HG02678 (cell line): ENCODE measurements at regions not wholly inside any gene's neighbourhood (a gene's known extent, or its start where the extent isn't known, plus 50 kb on each side); places are given as distances from the start of the nearest gene placed in this dataset.

ENCODE experiments used
- ATAC-seq: cut with Tn5 transposase; IDR thresholded peaks from one replicate; pipeline ENCODE4 v1.9.1; 2021; ENCODE audit warnings: mild to moderate bottlenecking, moderate library complexity; ENCODE audit not compliant: unreplicated experiment

DNA sequence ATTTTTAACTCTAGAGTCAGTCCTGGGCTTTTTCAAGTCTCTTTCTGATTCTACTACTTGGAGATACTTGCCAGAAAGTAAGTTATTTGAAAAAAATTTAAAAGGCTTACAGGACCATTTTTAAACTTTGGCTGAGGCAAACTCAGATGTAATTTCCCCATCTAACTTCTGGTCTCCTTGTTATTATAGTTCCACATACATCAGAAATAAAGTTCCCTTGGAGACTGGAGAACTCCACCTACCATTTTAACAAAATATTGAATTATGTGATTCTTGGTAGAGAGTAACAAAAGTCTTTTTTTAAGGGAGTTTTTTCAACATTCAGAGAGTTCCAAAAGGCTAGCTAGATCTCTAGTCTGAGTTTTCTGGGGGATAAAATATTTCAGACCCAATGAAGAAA, 56.3 kb upstream of the SNX2 start:
- no peak for ATAC-seq

DNA sequence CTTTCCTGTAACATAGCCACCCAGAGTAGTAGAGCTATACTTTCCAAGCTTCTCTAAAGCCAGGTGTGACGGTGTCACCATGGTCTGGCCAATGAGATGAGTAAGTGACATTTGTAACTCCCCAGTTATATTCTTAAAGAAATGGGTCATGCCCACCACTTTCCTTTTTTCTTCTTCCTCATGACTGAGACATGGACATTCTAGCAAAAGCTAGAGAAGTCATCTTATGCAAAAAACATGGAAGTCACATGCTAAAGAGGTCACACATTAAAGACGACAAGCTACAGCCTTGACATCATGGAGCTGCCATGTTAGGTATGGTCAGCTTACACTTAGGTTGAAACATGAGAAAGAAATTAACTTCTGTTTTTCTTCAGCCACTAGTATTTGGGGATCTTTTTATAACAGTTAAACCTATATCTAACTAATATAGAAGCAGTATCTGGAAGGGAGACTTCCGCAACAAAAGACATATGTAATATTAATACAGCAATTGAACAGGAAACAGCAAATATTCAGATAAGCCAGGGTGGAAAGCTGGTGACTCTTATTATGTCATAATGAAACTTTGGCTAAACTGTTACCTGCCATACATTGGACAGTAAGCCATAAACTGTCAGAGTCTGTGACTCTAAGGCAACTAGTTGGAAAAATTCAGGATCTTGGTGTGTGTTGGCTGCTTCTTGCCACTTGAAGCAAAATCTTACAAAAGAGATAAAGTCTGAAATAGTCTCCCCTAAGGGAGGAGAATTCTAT, 54.7 kb upstream of the SNX2 start:
- no peak for ATAC-seq

DNA sequence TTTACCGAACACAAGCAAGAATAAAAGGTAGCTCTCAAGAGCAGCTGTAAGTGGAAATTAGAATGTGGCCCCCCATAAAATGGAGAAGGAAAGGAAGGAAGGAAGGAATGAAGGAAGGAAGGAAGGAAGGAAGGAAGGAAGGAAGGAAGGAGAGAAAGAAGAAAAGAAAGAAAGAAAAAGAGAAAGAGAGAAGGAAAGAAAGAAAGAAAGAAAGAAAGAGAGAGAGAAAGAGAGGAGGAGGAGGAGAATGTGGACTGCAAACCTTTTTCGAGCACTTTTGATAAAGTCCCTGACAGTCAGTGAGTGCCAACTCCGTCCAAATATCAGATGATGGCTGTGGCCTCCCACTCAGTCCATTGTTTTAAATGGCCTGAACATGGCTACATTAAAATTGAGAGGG, 53.8 kb upstream of the SNX2 start:
- no peak for ATAC-seq

DNA sequence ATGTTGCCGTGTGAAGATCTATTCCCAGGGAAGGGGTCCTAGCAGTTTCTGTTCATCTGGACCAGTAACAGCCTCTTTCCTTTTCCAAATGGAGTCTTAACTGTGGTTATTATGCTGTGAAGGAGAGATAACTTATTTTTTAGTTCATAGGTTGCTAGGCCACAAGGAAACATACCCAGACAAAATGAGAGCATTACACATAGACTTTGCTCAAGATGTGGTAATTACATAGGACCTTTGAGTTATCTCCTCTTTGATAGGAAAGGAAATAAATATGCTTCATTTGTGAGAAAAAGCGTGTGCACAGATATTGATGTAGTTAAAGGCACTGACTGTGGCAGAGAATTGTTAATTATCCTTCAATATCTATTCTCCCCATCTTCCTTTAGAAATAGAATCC, 52.5 kb upstream of the SNX2 start:
- ATAC-seq = no peak

DNA sequence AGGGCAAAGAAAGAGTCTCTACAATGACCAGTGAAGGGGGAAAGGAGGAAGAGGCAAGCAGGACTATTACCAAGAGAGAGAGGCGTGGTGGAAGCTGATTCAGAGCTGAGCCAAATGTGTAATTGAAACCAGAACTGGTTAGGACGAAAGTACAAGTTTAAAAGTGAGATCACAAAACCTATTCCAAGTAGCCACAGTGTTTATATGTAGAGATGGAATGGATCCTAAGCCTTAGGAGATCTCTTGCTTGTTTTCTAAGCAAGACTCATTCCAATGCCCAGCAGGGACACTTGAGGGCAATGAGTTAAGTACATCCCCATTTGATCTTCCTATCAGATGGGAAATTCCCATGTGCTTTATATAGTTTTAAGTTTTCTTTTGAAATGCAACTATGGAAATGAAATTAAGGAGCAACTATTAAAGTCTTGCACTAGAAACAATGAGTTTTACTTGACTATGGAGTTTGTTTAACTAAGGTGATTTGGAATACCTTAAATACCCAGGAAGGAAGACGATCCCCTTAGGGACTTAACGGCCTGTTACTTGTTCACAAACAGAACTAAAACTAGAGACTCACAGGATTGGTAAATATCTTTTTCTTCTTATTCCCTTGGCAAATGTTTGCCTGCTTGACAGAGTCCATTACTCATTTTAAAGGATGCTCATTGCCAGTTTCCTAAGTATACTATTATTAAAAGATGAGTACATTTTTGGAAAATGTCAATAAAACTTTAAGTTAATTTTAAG, 51.1 kb upstream of the SNX2 start:
- peak; percentile 92 for ATAC-seq
